GM10266 (cell line): ENCODE measurements at regions not wholly inside any gene's neighbourhood (a gene's known extent, or its start where the extent isn't known, plus 50 kb on each side); places are given as distances from the start of the nearest gene placed in this dataset.
"Not testable (repeated sequence)": the region's sequence is repeated elsewhere in the genome, so short reads cannot be mapped to it uniquely, and the experiment has no call there.

ENCODE experiments used
- DNase-seq: peaks from one replicate; pipeline ENCODE4 v3.0.0; 2012; ENCODE audit errors: extremely low spot score
- CTCF ChIP-seq: IDR thresholded peaks from 2 replicates; pipeline ENCODE4 v1.5.1; 2012; ENCODE audit warnings: mild to moderate bottlenecking, low read depth; ENCODE audit not compliant: control insufficient read depth, insufficient read depth; ENCODE audit errors: missing control alignments

DNA sequence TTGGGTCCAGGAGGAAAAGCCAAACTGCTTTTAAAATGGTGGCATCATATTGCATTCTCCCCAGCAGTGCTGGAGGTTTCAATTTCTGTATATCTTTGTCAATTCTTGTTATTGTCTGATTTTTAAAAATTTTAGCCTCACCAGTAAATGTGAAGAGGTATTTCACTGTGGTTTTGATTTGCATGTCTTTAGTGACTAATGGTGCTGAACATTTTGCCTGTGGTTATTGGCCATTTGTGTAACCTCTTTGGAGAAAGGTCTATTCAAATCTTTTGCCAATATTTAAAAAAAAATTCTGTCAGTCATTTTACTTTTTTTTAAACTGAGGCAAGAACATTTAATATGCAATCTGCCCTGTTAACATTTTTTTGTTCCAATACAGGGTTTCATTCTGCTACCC, 322.1 kb downstream of the TLL1 start:
- no peak for TF ChIP-seq CTCF
- no peak for DNase-seq

GRCh38 chr4:166197166-166197565, 324.1 kb downstream of the TLL1 start:
- DNase-seq, result no peak
- no peak for TF ChIP-seq CTCF

DNA sequence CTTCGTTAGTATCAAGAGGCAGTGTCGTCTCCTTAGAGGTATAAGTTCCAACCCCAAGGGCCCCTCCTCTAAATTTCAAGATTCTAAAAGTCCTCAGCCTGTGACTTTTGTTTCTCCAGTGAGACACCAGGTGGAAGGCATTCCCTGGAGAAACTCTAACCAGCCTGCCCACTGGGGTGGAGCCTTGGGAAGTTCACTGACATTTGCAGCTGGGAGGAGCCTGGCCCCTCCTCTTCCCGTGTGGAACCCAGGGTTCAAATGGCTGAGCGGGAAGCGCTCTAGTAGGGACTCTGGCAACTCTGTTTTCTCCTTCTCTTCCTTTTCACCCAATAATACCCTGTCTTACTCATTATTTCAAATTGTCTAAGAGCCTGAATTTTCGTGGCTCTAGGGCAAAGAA, 325.0 kb downstream of the TLL1 start:
- TF ChIP-seq CTCF, result no peak
- DNase-seq, result no peak

- no peak for DNase-seq
- TF ChIP-seq CTCF, result no peak
Observed at GRCh38 chr4:166198516-166199310, 325.7 kb downstream of the TLL1 start.

DNA sequence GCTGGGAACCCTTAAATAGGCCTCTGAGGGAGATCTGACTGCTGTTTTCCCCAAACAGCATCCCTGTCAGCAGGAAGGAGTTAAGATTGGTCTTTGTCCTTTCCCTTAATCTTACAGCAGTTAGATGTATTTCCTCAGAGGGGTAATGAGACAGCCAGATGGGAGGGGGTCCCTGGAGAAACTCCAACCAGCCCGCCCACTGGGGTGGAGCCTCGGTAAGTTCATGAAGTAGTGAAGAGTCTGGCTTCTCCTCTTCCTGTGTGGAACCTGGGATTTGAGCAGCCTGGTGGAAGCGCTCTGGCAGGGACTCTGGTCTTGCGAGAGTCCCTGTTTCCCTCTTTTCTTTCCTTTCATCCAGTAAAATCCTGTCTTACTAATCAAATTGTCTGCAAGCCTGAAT, 330.0 kb downstream of the TLL1 start:
- DNase-seq, result no peak
- TF ChIP-seq CTCF, result no peak

DNA sequence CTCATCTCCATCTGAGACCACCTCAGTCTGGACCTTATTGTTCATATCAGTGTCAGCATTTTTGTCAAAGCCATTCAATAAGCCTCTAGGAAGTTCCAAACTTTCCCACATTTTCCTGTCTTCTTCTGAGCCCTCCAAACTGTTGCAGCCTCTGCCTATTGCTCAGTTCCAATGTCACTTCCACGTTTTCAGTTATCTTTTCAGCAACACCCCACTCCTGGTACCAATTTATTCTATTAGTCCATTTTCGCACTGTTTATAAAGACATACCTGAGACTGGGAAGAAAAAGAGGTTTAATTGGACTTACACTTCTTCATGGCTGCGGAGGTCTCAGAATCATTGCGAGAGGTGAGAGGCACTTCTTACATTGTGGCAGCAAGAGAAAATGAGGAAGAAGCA, 339.3 kb downstream of the TLL1 start:
- DNase-seq, result not testable (repeated sequence)

- no peak for DNase-seq
- no peak for TF ChIP-seq CTCF
Observed at GRCh38 chr4:166222271-166222670, 349.2 kb downstream of the TLL1 start.

- no peak for TF ChIP-seq CTCF
- DNase-seq, result no peak
Observed at GRCh38 chr4:166228112-166228511, 355.1 kb downstream of the TLL1 start.
